Inferior parietal cortex (tissue), 1 donor: ENCODE measurements at regions not wholly inside any gene's neighbourhood (a gene's known extent, or its start where the extent isn't known, plus 50 kb on each side); places are given as distances from the start of the nearest gene placed in this dataset.
"Not testable (repeated sequence)": the region's sequence is repeated elsewhere in the genome, so short reads cannot be mapped to it uniquely, and the experiment has no call there.

Source experiments
- DNase-seq: peaks from one replicate; pipeline ENCODE4 v3.0.0-alpha.2; 2016; ENCODE audit errors: extremely low spot score

GRCh38 chr14:59116984-59117415, 71.5 kb upstream of the DAAM1 start:
- DNase-seq = no peak

- DNase-seq = no peak
Measured at GRCh38 chr14:59117754-59118528, 70.5 kb upstream of the DAAM1 start.

- no peak for DNase-seq
Measured at GRCh38 chr14:59120921-59121320, 67.5 kb upstream of the DAAM1 start.

GRCh38 chr14:59123531-59123930, 64.9 kb upstream of the DAAM1 start:
- DNase-seq = no peak

- DNase-seq = peak; percentile 36
Measured at GRCh38 chr14:59123975-59124374, 64.5 kb upstream of the DAAM1 start.

- DNase-seq = no peak
Measured at GRCh38 chr14:59125156-59125555, 63.3 kb upstream of the DAAM1 start.

- peak; percentile 78 for DNase-seq
Measured at GRCh38 chr14:59126714-59127436, 61.6 kb upstream of the DAAM1 start.

GRCh38 chr14:59127437-59127732, 61.1 kb upstream of the DAAM1 start:
- no peak for DNase-seq

- no peak for DNase-seq
Measured at GRCh38 chr14:59130462-59130861, 58.0 kb upstream of the DAAM1 start.

GRCh38 chr14:59131938-59132795, 56.3 kb upstream of the DAAM1 start:
- DNase-seq = no peak

- no peak for DNase-seq
Measured at GRCh38 chr14:59132796-59133494, 55.5 kb upstream of the DAAM1 start.

- DNase-seq = no peak
Measured at GRCh38 chr14:59133709-59134108, 54.8 kb upstream of the DAAM1 start.

GRCh38 chr14:59134307-59134706, 54.2 kb upstream of the DAAM1 start:
- no peak for DNase-seq

- no peak for DNase-seq
Measured at GRCh38 chr14:59137256-59137655, 51.2 kb upstream of the DAAM1 start.

- not testable (repeated sequence) for DNase-seq
Measured at GRCh38 chr14:59138576-59138975, 49.9 kb upstream of the DAAM1 start.
